ENCODE measurements at regions not wholly inside any gene's neighbourhood (a gene's known extent, or its start where the extent isn't known, plus 50 kb on each side); places are given as distances from the start of the nearest gene placed in this dataset.

DNA sequence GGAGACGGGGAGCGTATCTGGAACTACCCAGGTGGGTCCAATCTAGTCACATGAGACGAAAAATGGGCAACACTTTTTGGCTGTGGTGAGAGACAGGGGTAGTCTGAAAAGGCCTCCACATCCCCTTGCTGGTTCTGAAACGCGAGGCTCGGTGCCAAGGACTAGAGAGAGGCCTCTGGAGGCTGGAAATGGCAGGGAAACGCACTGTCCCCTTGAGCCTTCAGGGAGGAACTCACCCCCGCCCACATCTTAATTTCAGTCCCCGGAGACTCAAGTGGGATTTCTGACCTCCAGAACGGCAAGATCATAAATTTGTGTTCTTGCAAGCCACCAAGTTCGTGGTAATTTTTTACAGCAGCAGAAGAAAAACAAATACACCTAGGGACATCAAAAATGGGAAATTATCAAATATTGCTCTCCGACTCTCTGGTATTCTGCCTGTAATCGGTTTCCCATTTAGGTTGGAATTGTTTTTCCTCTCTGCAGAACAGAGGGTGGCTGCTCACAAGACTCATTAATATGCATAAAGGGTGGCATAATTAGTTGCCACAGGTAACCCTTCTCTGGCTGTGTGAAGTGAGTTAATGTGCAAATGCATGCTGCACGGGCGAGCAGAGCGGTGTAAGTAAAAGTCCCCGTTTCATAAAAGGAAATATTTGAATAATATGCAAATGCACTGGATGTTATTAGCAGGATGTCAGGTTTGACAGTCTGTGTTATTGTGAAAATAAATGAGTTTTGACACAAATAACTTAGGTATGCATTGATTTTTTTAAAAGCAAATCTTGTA is 185.7 kb downstream of the ARRDC4 start:
- DNase-seq: no peak

DNA sequence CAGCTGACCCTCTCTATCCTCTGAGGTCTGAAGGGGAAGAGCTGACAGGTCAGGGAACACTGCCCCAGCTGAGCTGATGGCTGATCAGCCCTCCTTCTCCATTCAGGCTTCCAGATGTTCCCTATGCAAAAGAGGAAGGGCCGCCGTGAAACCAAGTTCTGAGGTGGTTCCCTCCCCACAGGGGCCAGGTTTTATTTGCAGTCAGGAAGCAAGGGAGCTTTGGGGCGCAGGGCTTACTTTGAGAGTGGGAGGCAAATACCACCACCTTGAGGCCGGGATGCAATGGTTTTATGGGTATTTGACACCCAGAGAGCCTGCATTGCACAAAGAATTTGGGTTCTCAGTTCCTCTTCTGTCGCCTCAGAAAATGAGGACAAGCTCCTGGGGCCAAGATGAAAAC is 186.9 kb downstream of the ARRDC4 start:
- DNase-seq: no peak

- no peak for DNase-seq
Observed at GRCh38 chr15:98150084-98150483, 189.6 kb downstream of the ARRDC4 start.

- DNase-seq: no peak
Observed at GRCh38 chr15:98150536-98150935, 190.0 kb downstream of the ARRDC4 start.

DNA sequence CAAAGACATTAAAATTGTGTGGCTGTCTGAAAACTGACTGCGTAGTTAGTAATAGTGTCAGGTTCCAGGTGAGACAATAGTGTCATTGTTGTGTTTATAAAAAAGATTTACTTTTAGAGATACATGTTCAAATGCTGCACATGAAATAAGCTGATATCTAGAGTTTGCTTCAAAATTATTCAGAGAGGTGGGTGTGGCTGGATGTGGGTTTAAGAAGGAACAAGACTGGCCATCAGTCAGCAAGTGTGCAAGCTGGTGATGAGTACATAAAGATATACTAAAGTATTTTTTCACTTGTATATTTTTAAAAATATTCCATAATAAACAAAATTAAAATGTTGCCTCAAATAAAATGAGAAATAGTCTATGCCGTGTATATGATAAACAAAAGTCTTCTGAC is 190.6 kb downstream of the ARRDC4 start:
- DNase-seq: no peak

GRCh38 chr15:98152156-98152555 is 191.7 kb downstream of the ARRDC4 start:
- DNase-seq: no peak

- DNase-seq: no peak
Observed at GRCh38 chr15:98154863-98155262, 194.4 kb downstream of the ARRDC4 start.

GRCh38 chr15:98155356-98155755 is 194.9 kb downstream of the ARRDC4 start:
- no peak for DNase-seq

GRCh38 chr15:98160236-98160635 is 199.7 kb downstream of the ARRDC4 start:
- peak; percentile 51 for DNase-seq

DNA sequence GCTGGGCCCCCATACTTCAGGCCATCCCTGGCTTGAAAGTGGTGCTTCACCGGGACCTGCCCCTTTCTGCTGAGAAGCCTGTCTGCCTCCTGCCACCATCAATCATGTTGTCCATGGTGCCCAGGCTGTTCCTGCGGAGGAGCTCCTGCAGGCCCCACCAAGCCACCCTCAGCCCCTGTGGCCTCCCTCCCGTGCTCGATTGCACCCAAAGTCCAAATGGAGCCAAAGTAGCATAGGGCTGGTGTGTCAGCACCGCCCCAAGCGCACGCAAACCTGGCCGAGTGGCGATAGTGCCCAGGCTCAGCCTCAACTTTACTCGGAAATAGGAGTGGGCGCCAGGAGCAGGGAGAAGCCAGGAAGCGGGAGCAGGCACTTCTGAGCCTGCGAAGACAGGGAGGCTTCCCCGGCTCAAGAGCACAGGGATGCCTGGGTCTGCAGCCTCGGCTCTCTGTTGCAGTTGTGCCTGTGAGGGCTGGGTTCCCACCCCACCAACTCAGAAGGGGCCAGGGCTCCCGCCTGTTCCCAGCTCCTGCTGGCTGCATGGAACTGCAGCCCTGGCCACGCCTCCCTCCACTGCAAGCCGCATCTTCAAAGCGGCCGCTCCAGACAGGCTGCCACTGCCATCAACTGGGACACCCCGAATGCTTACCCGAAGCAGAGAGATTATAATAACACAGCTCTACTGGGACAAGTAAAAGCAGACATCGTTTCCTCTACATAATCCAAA is 203.0 kb downstream of the ARRDC4 start:
- no peak for DNase-seq

- DNase-seq: no peak
Observed at GRCh38 chr15:98164571-98164970, 204.1 kb downstream of the ARRDC4 start.

DNA sequence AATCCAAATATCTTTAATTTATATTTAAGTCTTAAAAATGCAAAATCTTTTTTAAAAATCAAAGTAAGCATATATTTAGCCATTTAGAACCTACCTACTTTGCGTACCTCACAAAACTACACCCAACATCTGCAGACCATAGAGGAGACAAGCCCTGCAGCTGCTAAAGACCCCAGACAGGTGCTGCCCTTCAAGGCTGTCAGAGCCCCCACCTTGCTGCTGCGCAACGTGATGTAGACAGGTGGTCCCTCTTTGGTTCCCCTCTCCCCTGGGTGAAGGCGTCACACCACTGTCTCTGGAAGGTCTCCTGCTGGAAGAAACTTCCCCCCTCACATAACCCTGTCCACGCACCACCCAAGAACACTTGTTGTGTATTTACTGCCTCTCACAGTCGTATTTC is 204.5 kb downstream of the ARRDC4 start:
- DNase-seq: no peak

DNA sequence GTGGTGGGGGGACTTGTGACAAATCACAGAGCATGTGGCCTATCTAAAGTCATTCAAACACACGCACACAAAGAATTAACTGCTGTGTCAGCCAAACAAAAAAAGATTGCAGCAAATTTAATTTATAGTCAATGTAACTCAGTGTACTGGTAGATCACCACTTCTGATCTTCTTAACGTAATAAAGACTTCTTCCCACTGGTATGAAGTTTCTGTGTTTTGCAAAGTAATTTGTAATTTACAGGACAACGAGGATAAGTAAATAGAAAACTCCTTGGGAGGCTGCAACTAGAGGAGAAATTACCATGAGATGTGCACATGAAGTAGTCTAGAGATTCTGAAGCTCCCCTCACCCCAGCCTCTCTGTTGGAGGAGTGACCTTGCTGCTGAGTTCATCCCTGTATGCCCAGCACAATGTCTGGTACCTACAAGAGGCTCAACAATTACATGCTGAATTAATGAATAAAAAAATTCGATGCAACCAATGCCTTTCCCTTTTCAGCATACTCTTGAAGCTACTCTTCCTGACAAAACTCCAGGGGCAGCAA is 207.3 kb downstream of the ARRDC4 start:
- no peak for DNase-seq

DNA sequence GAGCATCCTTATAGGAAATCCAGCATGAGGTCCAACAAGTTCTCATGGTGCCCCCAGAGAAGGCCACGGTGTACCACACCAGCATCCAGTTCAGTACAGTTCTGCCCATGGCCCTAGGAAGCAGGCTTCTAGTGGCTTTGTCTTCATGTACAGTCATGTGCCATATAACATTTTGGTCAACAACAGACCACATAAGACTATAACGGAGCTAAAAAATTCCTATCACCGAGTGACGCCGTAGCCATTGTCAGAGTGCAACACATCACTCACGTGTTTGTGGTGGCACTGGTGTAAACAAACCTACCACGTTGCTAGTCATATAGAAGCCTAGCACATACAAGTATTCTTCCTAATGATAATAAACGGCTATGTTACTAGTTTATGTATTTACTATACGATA is 209.0 kb downstream of the ARRDC4 start:
- DNase-seq: no peak

GRCh38 chr15:98174286-98174685 is 213.8 kb downstream of the ARRDC4 start:
- DNase-seq: no peak

DNA sequence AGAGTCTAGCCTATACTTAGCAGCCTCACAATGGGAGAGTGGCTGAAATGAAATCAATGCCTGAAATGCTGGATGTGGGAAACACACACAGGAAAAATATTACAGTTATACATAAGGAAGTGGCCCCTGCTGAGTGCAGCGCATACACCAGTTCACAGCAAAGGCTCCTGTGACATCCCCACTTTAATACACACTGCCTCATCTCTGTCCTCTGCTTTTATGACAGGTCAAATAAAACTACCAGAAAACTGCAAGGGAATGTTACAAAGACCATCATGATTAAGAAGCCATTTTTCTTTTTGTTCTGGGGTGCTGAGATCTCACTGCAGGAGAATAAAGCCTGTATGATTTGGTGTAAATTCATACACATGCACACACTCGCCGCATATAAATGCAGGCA is 214.3 kb downstream of the ARRDC4 start:
- no peak for DNase-seq

DNA sequence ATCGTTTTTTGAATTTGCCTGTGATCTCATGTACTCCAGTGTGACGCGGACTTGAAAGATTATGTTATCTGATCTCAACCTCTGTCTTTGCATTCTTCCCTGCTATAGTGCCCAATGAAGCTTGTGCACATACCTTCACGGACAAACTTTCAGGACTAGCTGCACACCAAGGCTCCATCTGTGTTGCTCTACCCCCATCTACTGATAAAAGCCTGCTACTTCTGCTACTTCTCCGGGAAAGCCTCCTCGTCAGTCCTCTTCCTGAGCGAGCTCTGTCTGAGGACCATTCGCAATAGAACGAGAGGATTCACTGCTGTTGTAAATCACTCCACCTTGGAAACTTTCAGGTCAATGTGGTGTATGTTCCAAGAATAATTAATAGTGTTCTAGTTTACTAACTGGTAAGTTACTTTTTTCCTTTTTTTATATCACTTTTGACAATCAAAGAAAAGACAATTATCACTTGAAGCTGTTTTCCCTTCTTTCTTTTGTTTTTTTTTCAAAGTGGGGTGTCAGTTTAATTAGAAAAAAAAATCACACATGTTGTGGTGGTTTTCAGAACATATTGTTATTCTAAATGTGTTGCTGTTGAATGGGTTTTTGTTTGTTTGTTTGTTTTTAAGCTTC is 217.6 kb downstream of the ARRDC4 start:
- DNase-seq: peak; percentile 69

- DNase-seq: no peak
Observed at GRCh38 chr15:98178861-98179260, 218.4 kb downstream of the ARRDC4 start.

DNA sequence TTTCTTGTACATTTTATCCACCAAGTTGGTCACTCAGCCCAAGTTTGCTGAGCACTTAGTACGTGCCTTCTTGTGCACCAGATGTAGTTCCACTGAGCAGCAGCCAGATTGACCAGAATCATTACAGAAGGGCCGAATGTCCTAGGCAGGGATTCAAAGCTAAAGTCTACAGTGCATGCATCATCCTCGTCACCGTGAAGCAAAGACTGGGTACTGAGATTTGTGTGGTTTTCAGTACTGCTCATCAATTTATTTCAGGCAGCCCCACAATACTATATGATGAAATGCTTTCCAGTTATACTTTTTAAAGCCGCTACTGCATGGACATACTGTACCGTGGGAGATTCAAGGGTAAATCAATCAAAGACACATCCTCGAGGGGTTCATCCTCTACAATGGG is 227.0 kb downstream of the ARRDC4 start:
- no peak for DNase-seq

- no peak for DNase-seq
Observed at GRCh38 chr15:98190914-98191313, 230.4 kb downstream of the ARRDC4 start.

DNA sequence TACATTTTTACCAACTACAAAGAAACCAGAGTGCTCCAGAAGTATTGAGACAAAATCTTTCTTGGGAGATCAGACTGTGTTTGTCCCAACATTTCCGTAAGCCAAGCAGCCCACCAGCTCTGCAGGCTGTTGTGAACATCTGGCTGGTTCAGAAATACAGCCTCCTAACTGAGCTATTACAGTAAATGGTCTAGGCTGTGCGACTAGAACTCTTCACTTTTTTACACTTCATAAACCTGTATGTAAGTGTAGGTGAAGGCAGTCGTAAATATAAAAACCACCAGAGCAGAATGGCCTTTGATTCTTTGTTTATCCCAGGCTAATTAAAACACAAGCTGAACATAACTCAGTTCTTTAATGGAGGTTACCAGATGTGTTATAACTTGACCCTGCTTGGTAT is 235.3 kb downstream of the ARRDC4 start:
- no peak for DNase-seq

- no peak for DNase-seq
Observed at GRCh38 chr15:98196371-98196770, 235.9 kb downstream of the ARRDC4 start.

DNA sequence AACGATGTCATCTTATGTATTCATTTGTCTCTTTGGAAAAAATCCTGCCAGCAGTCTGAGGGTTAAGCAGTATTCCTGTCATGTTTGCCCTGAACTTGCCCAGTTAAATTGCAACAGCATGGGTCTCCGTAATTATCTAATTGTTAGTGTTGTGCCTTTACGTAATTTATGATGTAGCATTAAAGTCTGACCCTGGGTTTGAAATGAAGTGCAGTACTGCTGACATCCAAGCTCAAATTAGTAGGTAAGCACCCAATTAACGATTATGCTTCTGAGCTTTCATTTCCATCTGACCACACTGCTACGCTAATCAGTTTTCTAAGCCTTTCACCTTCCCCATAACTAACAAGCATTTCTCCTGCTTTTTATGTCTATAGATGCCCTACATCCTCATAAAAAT is 241.8 kb downstream of the ARRDC4 start:
- no peak for DNase-seq

All from right forelimb (tissue), 1 donor.